Right cardiac atrium (tissue), 5 donors: ENCODE measurements at regions not wholly inside any gene's neighbourhood (a gene's known extent, or its start where the extent isn't known, plus 50 kb on each side); places are given as distances from the start of the nearest gene placed in this dataset.

Source experiments
- ATAC-seq, 2 donors: fragments of 200-7000 bp; cut with Tn5 transposase; one replicate each; pipeline versions ENCODE4 v1.8.0 to v1.9.1; 2020; ENCODE audit warnings: moderate library complexity in 2 of 2, mild to moderate bottlenecking in 1 of 2
- DNase-seq, 3 donors: peaks; one replicate each; pipeline ENCODE4 v3.0.0-alpha.2; 2020
- H3K27ac ChIP-seq: one replicate; pipeline ENCODE4 v1.5.1; 2013; ENCODE audit warnings: mild to moderate bottlenecking, low read length, control low read depth, moderate library complexity
- H3K27me3 ChIP-seq: one replicate; pipeline ENCODE4 v1.6.1; 2013; ENCODE audit not compliant: control insufficient read depth, insufficient read depth
- H3K4me1 ChIP-seq: one replicate; pipeline ENCODE4 v1.6.1; 2013; ENCODE audit warnings: low read length; ENCODE audit not compliant: control insufficient read depth, insufficient read depth
- H3K4me3 ChIP-seq: one replicate; pipeline ENCODE4 v1.5.1; 2013; ENCODE audit warnings: low read length, control low read depth
- H3K9me3 ChIP-seq: one replicate; pipeline ENCODE4 v1.6.1; 2013; ENCODE audit warnings: low read length; ENCODE audit not compliant: control insufficient read depth
- WGBS: extraction: QIAGEN DNeasy Blood & Tissue Kit; methylation state at CpG from one replicate; pipeline ENCODE4 v1.1.7; 2013; 5-methylcytosine and 5-hydroxymethylcytosine counted together
- intact Hi-C, 4 donors: fragments of 100-400 bp; cut with DNase I; formaldehyde crosslinking; loops; one replicate each; pipeline versions ENCODE4 v1.11.0 to v1.14.0; 2022 to 2023
- donor health status: healthy with polysubstance abuse.
- donor health status: DM: no; HTN: yes; CAD: no.
- donor health status: DM: no; HTN: no; CAD: no.
- donor health status: DM: no; HTN: yes; CAD: no; lungs with severe emphysema.
- donor health status: DM: yes; HTN: yes; CAD: no.

DNA sequence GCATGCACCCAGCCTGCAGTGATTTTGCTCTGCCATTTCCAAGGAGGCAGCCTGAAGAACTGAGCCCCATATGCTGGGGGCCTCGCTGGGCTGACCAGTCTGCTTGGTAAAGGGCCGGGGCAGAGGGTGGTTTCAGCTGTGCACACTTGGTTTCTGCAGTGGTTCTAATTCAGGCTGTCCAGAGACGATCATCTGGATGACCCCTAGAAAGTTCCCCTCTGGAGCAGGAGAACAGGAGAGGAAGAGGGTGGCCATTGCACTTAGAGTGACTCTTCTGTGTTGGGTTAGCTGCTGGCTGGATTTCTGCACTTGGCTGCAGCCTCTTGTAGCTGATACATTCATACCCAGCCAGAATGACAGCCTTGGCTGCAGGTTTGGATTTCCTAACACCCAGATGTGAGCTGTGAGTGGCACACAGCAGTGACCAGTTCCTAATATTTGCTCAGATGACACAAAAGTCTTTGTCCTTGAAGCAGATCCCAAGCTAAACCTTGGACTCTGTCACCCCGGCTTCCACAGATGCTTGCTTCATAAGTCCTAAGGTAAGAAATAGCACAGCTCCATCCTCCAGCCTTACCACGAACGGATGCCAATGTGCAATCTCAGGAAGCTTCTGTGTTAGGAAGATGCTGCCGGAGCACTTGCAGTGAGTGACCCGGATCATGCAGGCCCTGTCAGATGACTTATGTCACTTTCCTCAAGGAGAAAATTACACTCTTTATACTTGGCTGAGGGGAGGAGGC is 105.6 kb downstream of the HNRNPLL start:
- DNase-seq (peak; percentile 71 to 82 (median 77)), ATAC-seq (peak; percentile 67 to 73)
- 74% methylated on average over 8 of the region's 8 CpGs for WGBS
- no peaks in the 10 kb centered on the region for H3K9me3 ChIP-seq
- no peaks in the 10 kb centered on the region for H3K27me3 ChIP-seq
- intact Hi-C loops, result no loop called here
- H3K27ac ChIP-seq, result no peak overlapping the region
- H3K4me1 ChIP-seq, result peaks cover 11% of the 10 kb centered on the region
- H3K4me3 ChIP-seq, result no peak overlapping the region

DNA sequence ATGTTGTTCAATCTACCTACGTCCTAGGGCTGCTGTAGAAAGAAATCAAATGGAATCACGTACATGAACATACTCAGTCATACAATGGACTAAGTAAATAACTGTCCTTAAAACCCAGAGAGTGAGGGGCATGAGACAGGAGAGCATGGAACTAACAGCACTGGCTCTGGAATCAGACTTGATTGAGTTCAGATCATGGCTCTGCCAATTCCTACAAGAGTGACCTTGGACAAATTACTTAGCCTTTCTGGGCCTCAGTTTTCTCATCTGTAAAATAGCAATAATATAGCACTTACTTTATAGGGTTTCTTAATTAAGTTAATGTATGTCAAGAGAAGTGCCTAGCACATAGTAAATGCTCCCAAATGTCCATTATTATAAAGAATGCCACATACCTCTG is 106.8 kb downstream of the HNRNPLL start:
- no peaks in the 10 kb centered on the region for H3K9me3 ChIP-seq
- ATAC-seq (no peak), DNase-seq (no peak)
- intact Hi-C loops, result no loop called here
- H3K4me3 ChIP-seq, result no peak overlapping the region
- H3K27me3 ChIP-seq, result no peaks in the 10 kb centered on the region
- H3K27ac ChIP-seq, result no peak overlapping the region
- H3K4me1 ChIP-seq, result peaks cover 11% of the 10 kb centered on the region
- WGBS, result 93% methylated on average over 2 of the region's 2 CpGs

DNA sequence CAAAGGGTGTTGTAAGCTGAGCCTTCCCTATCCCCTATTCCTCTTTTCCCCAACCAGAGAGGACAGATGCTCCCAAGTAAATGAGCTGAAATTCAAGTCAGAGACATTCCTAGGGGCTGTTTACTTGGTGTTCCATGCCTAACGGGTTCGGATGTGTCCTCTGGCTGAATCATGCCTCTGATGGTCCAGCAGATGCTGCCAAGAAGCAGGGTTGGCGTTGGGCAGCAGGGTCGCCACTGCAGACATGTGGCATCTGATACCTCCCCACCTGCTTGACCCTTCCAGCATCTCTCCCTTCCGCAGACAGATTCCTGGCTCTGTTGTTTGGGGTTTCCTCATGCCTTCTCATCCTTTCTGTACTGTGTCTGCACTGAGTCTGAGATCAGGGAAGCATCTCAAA is 108.3 kb downstream of the HNRNPLL start:
- DNase-seq, result no peak
- WGBS, result 63% methylated on average over 5 of the region's 5 CpGs
- H3K27me3 ChIP-seq, result no peaks in the 10 kb centered on the region
- no peaks in the 10 kb centered on the region for H3K9me3 ChIP-seq
- intact Hi-C loops, result no loop called here
- no peak overlapping the region for H3K27ac ChIP-seq
- peaks cover 5% of the 10 kb centered on the region for H3K4me1 ChIP-seq
- ATAC-seq, result no peak
- no peak overlapping the region for H3K4me3 ChIP-seq

DNA sequence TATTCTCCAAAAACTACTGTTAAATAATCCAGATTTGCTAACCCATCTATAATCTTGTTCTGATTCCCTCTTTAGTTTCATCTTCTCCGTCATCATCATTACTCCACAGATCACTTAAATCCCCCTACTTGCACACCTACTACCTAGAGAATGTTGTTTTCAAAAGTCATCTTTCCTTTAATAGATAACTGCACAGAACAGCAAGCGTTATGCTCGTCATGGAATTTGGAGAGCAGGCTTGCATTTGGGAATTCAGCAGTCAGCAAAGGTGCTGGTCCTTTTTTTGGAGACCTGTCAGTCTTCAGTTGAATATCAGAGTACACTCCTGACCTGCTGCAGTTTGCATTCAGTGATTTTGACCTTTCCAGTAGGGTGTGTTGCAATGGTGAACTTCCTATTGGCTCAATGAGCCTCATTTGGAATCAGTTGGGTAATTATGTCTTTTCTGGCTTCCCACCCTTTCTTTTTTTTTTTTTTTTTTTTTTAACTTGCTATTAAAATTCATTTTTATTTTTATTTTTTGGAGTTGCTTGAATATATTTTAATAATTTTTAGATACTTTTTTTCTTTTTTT is 110.6 kb downstream of the HNRNPLL start:
- Histone ChIP-seq H3K27ac (no peak overlapping the region), H3K9me3 (no peaks in the 10 kb centered on the region), H3K4me3 (no peak overlapping the region), H3K4me1 (peaks cover 3% of the 10 kb centered on the region), H3K27me3 (no peaks in the 10 kb centered on the region)
- WGBS, result 96% methylated on average over 3 of the region's 3 CpGs
- DNase-seq, result no peak
- ATAC-seq, result no peak
- intact Hi-C loops, result no loop called here

DNA sequence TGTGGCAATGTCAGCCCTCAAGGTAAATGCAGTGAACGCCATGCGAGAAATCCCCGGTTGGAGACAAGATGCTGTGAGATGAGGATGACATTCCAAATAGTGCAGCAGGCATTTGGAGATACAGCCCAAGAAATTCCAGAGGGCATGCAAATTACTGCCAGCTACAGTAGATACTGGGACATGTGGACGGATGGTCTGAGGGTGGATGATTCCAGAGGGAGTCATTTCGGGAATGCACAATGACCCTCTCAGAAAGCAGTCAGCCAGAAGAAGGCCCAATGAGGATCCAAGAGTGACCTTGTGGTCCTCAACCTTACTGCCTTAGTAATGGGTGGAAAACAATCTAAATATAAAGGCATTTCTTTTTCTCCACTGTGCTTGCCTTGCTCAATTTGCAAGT is 111.3 kb downstream of the HNRNPLL start:
- Histone ChIP-seq H3K27ac (no peak overlapping the region), H3K27me3 (no peaks in the 10 kb centered on the region), H3K4me1 (no peaks in the 10 kb centered on the region), H3K9me3 (no peaks in the 10 kb centered on the region), H3K4me3 (no peak overlapping the region)
- ATAC-seq (no peak), DNase-seq (no peak)
- 89% methylated on average over 5 of the region's 5 CpGs for WGBS
- intact Hi-C loops, result no loop called here

DNA sequence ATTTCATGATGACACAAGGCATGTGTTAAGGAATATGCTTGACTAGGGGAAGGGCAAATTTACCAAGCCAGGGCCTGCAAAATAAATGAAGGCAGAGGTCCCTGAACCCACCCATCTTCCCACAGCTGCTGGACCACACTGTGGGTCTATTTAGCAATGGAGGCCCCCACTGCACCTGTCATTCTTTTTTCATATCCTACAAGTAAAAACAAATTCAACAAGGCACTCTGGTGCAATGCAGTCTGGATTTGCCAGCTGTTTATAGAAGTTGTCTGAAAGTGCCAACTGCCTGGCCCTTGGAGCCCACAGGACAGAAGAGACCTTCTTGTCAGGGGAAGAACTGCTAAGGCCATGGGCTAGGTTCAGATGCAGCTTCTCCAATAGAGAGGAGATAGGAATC is 112.8 kb upstream of the ATL2 start:
- Histone ChIP-seq H3K4me3 (no peak overlapping the region), H3K27me3 (no peaks in the 10 kb centered on the region), H3K9me3 (no peaks in the 10 kb centered on the region), H3K27ac (no peak overlapping the region), H3K4me1 (no peaks in the 10 kb centered on the region)
- DNase-seq (no peak), ATAC-seq (no peak)
- intact Hi-C loops, result no loop called here

DNA sequence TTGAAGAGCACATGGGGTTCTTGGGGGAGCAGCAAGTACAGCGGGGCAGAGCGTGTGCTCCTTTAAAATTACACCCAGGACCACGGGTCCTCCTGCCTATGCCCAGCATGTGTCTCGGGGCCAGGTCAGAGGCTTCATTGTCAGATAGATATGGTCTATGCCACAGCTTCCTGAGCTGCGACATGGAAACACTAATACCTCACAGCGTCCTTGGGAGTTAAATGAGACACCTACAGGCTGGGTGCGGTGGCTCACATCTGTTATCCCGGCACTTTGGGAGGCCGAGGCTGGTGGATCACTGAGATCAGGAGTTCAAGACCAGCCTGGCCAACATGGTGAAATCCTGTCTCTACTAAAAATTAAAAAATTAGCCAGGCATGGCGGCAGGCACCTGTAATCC is 110.8 kb upstream of the ATL2 start:
- 88% methylated on average over 10 of the region's 10 CpGs for WGBS
- H3K4me1 ChIP-seq, result no peaks in the 10 kb centered on the region
- H3K27me3 ChIP-seq, result no peaks in the 10 kb centered on the region
- intact Hi-C loops, result no loop called here
- no peaks in the 10 kb centered on the region for H3K9me3 ChIP-seq
- H3K27ac ChIP-seq, result no peak overlapping the region
- no peak for DNase-seq
- no peak for ATAC-seq
- H3K4me3 ChIP-seq, result no peak overlapping the region

DNA sequence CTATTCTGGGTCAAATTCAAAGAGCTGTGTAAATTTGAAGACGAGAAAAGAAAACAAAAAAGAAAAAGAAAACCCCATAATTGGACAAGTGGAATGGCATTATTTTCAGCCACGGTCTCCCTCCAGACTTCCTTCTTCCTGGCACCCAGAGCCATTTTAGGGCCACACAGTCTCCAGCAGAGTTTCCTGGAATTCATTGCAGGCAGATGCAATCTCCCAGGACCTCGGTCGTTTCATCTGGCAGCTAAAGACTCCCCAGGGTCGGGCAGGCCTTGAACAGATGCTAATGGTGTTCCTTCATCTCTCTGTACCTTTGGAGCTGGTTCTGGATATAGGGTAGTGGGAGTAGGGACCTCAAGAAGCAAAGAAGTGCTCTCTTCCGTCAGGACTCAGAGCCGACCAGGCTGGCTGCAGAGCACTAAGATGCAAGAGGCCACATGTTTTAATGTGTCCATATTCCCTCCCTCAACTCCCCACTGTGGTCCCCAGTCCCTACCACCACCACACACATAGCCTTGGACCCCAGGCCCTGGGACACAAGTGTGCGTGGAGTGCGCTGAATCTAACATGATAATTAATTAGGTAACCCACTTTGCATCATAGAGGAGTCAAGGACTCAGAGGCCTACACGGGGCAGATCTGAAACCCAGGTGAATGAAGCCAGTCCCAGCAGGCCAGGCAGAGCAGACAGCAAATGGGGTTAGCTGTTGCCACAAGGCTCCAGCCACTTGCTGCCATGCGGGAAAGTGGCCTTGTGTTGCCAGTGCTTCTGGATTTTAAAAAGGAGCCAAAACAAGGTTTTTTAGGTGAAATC is 109.3 kb upstream of the ATL2 start:
- Histone ChIP-seq H3K9me3 (no peaks in the 10 kb centered on the region), H3K27me3 (no peaks in the 10 kb centered on the region), H3K4me3 (no peak overlapping the region), H3K27ac (no peak overlapping the region), H3K4me1 (no peaks in the 10 kb centered on the region)
- ATAC-seq (no peak), DNase-seq (no peak)
- WGBS, result 66% methylated on average over 11 of the region's 11 CpGs
- intact Hi-C loops, result no loop called here

DNA sequence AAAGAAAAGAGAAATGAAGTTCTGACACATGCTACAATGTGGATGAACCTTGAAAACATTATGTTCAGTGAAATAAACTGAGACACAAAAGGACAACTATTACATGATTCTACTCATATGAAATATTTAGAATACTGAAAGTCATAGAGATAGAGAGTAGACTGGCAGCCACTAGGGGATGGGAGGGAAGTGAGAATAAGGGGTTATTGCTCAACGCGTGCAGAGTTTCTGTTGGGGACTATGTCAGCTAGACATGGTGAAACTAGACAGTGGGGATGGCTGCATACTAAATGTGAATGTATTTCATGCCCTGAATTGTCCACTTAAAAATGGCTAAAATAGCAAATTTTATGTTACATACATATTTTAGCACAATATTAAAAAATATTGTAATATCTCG is 108.7 kb upstream of the ATL2 start:
- ATAC-seq, result peak in 1 of 2 donors; percentile 56
- intact Hi-C loops, result no loop called here
- 88% methylated on average over 3 of the region's 3 CpGs for WGBS
- H3K4me3 ChIP-seq, result no peak overlapping the region
- H3K4me1 ChIP-seq, result no peaks in the 10 kb centered on the region
- no peak for DNase-seq
- H3K27me3 ChIP-seq, result no peaks in the 10 kb centered on the region
- H3K27ac ChIP-seq, result no peak overlapping the region
- H3K9me3 ChIP-seq, result peaks cover 1% of the 10 kb centered on the region

DNA sequence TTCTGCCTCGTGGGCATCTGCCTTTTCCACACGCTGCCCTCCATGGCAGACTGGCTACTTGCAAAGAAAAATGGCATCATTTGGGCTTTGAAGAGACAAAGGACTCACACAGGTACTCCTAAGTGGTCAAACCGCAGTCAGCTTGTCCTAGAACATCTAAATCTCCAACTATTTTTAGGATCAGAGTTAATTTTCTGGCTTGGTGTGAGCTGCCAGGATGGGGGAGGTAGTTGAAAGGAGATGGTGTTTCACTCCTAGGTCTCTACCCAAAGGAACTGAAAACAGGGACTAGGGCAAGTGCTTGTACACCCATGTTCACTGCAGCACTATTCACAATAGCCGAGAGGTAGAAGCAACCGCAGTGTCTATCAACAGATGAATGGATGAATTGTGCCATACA is 107.9 kb upstream of the ATL2 start:
- intact Hi-C loops, result no loop called here
- 82% methylated on average over 5 of the region's 5 CpGs for WGBS
- peaks cover 2% of the 10 kb centered on the region for H3K9me3 ChIP-seq
- H3K27me3 ChIP-seq, result no peaks in the 10 kb centered on the region
- H3K27ac ChIP-seq, result no peak overlapping the region
- H3K4me3 ChIP-seq, result no peak overlapping the region
- no peak for ATAC-seq
- H3K4me1 ChIP-seq, result no peaks in the 10 kb centered on the region
- DNase-seq, result no peak

DNA sequence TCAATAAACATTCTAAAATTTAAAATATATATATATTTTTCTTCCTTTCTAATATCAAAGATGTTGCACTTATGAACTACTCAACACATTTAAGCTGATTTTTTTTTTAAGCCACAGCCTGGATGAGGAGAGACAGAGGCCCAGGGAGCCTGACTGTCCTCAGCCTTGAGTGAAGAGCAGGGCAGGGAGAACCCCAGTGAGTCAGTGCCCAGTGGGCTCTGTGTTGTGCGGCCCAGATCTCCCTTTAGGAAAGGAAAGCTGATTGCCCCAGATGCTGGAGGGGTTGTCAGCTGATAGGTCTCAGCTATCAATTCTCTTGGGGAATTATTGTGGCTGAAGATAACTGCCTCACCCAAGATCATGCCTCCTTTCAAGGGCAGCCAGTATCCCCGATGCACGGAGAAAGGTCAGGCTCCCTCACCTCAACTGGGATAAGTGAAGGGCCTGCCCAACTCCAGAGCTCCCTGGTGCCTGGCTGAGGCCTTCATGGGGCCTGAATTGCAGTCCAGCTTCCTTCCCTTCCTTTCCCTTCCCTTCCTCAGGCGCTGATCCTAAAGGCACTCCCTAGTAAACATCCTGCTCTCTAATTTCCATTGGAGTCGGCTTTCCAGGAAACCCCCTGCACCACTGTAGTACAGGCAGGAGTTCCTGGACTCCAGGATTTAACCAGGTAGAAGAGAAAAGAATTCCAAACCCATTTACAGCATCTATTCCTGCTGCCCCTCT is 106.9 kb upstream of the ATL2 start:
- Histone ChIP-seq H3K27ac (no peak overlapping the region), H3K4me1 (no peaks in the 10 kb centered on the region)
- intact Hi-C loops, result no loop called here

More for the DNA sequence above, 106.9 kb upstream of the ATL2 start:
- DNase-seq, result no peak
- peak in 1 of 2 donors; percentile 52 for ATAC-seq
- Histone ChIP-seq H3K9me3 (peaks cover 2% of the 10 kb centered on the region), H3K27me3 (no peaks in the 10 kb centered on the region), H3K4me3 (no peak overlapping the region)
- WGBS, result 52% methylated on average over 5 of the region's 5 CpGs
